NCI-H2171 (cell line): ENCODE measurements at regions not wholly inside any gene's neighbourhood (a gene's known extent, or its start where the extent isn't known, plus 50 kb on each side); places are given as distances from the start of the nearest gene placed in this dataset.
A peak's percentile ranks its signal among the peaks of the same experiment; 100 is the strongest.

Experiments
- DNase-seq: peaks from one replicate; lab custom pipeline; 2025; lab: John Stamatoyannopoulos, UW

DNA sequence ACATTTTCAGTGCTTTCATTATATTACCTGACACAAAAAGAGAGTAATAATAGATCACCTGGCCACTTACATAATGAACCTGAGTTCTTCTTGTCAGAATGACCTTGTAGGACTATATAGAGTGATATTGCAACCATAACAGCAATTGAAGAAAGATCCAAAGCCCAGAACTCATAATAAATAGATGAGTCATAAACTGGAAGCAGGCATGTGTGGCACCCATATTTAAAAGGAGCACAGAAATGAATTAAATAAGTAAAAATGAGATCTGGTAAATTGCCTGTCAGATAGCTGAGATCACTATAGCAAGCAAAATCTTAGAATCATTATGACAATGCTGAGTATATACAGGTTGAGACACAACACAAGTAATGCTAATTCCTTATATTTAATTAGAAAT lies 331.8 kb downstream of the AASDHPPT start:
- no peak for DNase-seq

DNA sequence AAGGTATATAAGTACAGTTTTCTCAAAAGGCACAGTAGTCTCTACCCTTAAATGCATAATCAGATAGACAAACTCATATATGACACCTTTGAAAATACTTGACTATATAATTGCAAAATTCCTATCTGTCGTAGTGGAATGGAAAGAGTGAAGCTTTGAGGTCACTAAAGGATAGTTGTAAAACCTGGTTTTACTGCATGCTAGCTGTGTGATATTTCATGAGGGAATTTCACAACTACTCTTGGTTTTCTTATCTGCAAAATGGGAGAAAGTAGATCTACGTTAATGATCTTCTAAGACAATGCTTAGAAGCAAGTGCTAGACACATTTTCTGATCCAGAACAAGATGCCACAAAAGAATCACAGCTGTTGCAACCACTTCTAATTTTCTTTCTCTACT lies 332.2 kb downstream of the AASDHPPT start:
- DNase-seq, result no peak

DNA sequence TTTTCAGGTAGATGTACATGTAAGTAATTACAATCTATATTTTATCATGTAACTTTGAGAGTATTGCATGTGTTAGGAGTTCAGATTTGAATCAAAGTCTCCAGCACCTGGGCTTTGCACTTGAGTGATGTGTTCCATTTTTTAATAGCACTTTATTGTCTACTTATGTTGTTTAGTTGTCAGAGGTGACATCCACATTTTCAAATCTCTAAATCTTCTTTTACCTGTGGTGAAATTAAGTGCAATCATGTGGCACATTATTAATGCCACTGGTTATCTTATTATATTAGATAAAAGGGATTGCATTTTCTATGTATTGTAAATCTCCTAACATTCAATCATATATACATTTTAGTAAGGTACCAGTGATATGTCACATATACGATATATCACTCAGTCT lies 333.4 kb downstream of the AASDHPPT start:
- no peak for DNase-seq

DNA sequence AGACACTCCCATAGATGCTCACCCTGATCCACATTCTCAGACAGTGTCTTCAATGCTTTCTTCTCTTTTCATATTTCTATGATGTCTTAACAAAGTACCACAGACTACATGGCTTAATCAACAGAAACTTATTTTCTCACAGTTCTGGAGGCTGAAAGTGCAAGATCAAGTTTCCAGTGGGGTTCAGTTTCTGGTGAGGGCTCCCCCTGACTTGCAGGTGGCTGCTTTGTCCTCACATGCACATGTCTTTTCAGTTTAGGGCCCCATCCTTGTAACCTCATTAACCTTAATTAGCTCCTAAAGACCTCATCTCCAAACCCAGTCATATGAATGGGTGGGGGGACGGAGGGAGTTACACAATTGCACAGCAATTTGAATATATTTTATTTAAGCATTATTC lies 335.8 kb downstream of the AASDHPPT start:
- no peak for DNase-seq

DNA sequence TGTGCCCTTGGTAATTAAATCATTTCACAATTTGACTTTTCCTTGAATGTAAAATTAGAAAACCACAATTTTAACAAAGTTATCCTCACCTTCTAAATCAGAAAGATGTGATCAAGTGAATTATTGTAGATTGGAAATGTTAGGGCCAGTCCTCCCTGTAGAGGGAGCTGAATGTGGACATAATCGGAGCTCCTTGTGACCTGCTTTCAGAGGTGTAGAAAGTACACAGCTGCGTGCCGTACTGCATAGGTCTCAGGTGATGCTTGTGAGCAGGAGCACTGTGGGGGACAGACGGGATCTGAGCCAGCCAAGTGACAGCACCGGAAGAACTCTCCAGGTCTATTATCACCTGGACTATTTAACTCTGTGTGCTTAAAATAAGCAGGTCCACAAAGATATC lies 338.0 kb downstream of the AASDHPPT start:
- no peak for DNase-seq

DNA sequence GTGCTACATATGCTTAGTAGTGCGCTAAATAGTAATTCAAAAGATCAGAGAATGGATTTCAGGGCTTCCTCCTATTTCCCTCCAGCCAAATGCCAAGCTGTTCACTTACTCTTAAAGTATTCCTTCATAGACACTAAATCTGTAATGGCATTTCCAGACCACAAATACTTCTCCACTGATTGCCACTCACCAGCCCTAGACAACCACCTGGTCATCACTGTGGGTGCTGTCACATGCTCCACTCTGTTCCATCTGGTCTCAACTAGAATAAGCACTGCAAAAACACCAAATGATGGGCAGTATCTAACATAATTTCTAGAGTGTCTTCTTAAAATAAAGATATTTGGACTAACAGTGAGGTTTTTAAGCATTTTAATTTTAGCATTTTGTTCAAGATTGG lies 341.3 kb downstream of the AASDHPPT start:
- no peak for DNase-seq

DNA sequence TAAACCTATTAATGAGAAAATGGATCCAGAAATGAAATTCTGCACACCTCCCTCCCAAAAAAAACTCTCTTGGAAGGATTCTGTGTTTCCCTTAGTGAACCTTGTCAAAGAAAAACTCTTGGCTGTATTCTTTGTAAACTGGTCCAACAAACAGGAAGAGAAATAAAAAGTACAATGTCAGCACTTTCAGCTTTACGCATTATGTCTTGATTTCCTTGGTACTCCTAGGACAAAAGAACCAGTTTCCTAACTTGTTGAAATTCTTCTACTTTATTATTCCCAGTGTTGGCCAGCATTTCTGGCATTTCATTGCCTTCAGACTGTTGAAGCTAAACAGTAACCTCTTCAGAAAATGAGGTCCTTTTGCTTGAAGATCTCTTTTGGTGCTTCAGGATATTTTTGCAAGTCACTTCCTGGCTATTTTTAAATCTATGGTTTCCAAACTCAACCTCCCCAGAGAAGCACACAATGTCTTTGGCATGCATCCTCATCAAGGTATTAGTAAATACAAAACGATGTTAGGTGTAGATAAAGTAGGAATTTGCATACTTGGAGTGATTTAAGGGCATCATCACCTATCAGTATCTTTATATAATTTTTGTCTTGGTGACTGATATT lies 342.7 kb downstream of the AASDHPPT start:
- no peak for DNase-seq

DNA sequence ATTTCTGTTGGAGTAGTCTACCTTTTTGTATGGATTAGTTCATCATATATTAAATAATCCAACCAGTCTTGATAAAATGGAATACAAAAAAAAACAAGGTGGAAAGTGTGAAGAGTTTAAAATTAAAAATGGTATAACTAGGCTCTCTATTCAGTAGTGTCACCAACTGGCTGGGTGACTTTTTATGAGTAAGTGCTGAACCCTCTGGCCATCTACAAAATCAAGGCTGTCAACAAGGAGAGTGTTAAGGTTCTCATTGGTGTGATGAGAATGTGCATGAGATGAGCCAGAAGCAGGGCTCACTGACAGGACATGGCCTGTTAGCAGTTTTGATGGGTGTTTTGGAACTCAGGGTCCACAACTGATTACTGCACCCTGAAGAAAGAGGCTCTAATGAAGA lies 343.2 kb downstream of the AASDHPPT start:
- DNase-seq, result no peak

DNA sequence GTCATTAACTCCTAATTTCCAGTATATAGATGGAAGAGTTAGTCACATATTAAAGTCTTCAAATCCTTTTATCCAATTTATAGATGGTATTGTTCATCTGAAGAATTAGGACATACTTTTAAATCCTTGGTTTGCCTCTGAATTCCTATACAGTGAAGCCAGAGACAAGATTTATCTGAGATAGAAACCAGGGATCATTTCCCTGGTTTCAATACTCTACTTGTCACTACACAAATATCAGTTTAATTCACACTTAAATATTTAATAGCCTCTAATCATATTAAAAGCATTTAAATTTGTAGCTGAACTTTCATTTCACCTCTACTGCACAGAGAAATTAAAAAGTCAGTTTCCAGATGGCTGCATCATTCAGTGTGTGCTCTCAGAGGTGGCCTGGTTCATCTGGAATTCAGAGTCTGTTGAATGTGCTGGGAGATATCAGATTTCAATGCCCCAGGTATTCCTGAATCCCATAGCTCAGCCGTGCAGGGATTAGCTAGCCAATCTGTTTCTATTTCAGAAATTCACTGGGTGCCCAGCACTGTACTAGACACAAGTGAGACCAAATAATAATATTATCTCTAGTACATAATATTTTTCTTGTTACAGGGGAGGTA lies 344.3 kb downstream of the AASDHPPT start:
- DNase-seq, result peak; percentile 24

DNA sequence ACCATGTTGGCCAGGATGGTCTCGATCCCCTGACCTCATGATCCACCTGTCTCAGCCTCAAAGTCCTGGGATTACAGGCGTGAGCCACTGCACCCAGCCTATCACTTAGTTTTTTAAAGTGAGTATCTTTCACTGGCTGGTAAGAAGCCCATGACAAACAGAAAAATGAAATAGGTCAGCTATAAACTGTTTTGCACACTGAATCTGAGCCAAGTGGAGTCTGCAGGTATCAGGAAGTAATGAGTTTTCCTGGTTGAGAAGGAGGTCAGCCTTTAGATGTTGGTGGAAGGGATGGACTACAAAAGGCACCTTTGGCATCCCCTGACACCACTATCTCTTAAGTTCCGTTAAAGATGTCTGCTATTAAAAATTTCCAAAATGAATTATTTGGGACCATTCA lies 345.1 kb downstream of the AASDHPPT start:
- DNase-seq, result no peak

DNA sequence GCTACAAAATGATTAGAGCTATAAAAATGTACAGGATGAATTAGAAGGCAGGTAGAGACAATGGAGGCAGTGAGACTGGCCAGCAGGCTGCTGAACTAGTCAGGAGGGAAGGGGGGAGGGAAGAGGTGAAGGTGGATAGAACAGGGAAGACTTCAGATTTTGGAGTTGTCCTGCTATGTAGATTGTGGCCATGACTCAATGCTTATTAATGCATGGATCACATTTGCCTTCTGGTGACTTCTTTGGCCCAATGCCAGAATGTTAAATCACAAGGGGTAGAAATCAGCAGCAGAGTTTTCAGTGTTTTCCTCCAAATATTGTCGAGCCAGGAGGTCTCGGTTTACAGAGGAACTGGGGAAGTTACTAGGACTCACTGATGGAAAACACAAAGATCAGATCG lies 346.6 kb downstream of the AASDHPPT start:
- DNase-seq, result no peak

DNA sequence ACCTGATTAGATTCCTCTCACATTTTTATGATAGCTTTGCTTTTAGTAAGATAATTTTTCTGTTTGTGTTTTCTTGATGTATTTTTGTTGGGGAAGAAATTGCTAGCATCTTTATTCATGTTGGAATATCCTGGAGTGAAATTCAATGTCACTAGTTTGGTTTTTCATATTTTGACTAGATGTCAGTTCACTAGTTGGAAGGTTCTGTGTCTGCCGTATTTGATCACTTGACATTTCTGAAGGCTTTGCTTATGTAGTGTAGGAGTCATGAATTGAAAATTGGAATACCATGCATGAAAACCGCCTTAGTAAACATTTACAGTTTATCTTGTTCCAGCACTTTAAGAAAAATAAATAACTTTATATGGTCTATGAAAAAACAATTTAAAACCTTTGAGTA lies 348.4 kb downstream of the AASDHPPT start:
- no peak for DNase-seq

DNA sequence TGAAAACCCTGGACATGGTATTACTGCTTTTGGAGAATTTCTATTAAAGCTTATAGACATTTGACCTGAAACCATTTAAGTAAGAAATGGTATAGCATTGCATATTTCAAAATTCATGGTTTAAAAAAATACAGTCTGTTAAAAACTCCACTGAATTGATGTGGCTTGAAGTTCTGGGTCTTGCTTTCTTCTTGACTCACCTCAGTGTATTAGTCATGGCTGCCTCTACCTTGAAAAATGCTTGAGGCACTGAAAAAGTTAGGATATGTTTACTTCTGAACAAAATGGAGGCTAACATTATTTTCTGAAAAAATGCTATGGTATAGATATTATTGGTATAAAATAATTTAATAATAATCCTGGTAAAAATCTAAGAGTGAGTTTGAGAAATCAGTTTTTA lies 349.2 kb downstream of the AASDHPPT start:
- DNase-seq, result no peak

DNA sequence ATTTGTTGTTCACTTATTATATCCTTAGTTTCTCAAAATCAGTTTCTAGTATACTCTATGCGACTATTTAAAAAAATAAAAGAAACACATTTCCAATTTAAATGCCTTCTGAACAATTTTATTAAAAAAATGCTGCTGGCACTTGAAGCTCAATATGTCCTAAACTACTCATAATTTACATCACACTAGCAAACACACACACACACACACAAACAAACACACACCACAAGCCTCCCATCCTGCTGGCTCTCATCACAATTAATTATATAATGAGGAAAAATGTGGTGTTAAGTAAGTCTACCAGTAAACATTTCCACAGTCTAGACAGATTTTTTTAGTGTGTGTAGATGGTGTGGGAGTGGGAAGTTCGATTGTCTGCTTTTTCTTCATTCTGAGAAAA lies 350.3 kb downstream of the AASDHPPT start:
- DNase-seq, result no peak

DNA sequence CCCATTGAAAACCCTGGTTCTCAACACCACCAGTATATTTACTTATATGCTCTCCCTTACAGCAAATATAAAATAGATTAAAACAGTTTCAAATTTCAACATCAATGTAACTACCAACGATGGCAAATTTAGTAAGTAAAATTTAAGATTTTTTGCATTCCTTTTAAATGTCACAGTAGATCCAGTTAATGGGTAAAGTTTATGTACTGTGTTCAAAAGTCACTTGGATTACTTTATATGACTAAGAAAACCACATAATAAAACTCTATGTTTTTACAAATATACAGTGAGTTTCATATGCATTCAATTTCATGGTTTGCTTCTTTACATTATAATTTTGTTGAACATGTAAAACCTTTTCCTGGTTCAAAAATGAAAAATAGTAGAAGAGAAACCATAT lies 364.6 kb downstream of the AASDHPPT start:
- DNase-seq, result no peak

DNA sequence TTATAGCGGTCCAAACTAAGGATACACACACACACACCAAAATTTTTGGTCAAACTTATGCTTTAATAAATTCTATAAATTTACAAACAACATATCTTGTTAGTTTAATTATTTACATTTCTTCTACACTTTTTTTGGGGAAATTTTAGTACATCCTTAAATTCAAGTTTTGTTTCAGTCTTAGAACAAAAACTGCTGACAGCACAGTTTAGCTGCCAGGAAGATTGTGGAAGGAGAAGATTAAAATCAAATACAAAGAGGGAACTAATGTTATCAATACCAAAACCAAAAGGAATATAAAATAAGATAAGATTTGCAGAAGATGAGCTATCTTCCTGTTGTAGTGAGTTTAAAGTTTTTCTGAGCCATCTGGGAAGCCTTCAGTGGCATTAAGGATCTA lies 368.8 kb downstream of the AASDHPPT start:
- no peak for DNase-seq

DNA sequence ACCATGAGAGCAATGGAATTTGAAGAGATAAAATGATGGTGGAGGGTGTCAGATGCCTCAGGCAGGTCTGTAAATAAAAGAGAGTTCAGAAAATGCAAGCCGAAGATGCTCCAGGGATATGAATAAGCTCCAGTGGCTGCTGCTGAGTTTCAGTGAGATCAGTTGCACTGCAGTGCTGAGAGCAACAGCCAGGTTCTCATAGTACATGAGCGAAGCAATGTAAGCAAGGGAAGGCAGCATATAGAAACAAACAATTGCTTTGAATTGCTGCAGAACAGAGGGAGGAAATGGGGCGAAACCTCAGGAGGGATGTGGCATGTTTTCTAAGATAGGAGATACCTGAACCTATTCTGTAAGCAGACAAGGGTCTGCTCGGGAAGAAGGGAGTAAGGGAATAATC lies 369.5 kb downstream of the AASDHPPT start:
- DNase-seq, result no peak

DNA sequence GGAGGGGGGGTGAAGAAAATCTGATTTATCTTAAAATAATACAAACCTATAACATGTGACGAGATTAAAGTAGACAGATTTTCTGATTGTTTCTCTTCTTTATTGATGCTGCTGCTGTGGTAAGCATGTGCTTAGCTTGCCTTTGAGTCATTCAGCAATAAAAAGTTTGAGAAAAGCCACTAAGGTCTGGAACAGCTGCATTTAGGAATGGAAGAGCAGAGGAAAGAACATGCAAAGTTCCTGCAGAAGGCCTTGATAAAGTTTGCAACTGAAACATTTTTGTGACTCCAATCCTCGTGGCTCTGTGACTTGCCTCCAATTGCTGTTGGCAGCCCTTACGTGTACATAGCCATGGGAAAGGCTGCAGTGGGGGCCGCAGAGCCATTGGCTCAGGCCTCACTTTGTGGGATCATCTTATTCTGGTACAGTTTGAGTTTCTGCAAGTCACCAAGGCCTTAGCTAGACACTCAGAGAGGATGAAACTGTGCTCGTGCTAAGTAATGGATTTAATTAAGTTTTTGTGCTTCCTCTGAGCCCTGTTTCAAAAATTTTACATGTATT lies 370.2 kb downstream of the AASDHPPT start:
- no peak for DNase-seq

DNA sequence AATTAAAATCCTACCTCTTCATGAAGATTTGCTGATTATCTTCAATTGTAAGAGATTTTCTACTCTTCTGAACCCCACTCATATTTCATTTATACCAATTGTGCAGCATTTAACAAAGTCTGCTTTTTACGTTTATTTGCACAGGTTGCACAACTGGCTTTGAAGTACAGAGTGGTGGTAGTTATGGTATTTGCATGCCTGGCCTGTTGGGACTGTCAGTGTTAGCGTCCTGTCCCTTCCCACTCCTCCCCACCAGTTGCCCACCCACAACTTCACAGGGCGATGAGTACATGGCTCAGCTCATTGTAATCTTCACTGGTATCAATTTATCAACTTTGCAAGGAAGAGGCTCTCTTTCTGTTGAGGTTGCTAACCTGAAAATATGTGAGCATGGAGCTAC lies 372.3 kb downstream of the AASDHPPT start:
- no peak for DNase-seq

DNA sequence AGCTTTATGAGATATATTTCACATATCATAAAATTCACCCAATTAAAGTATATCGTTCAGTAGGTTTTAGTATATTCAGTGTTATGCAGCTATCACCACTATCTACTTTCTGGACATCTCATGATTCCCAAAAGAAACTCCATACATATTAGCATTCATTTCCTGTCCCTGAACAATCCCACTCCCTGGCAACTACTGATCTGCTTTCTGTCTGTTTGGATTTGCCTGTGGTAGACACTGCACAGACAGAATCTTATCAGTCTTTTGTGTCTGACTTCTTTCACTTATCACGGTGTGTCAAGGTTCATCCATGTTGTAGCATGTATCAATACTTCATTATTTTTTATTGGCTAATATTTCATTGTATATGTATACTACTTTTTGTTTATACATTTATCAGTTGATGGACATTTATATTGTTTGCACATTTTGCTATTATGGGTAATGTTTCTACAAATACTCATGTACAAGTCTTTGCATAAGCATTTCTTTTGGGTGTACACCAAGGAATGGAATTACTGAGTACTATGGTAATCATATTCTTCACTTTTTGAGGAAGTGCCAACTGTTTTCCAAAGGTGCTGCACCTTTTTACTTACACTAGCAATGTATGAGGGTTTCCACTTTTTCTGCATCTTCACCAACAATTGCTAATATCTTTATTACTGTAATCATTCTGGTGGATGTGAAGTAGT lies 373.9 kb downstream of the AASDHPPT start:
- no peak for DNase-seq

DNA sequence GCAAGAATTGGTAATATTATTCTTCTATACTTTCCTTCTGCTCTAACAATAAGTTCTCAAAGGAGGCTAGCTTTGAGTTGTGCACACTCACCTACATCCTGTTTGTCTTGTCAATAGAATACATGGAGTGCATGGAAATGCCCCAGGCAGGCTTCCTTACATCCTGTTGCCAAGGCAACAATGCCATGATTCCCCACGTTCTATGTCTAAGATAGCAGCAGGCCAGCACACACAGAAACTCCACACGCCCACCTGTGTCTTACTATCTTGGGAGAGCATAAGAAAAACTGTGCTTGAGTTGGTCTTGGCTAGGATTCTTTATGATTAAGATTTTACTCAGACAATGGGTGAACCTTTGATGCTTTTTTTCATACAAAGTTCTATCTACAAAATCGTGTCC lies 379.2 kb downstream of the AASDHPPT start:
- no peak for DNase-seq

DNA sequence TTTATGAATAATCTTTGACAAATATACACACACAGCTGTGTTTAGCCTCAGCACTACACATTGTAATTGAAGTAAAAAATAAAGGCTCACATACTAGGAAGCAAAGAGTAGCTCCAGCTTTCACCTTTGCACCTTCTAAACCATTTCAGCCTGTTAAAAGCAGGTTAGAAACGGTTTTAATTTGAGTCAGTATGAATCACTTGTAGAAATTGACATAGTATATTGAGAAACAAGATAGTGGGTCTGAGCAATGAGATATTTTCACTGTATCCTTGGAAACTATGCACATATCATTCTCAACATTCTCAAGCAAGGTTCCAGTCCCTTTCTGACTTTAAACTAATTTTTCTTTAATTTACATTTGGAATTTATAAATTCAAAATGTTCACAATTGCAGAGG lies 380.3 kb downstream of the AASDHPPT start:
- no peak for DNase-seq

DNA sequence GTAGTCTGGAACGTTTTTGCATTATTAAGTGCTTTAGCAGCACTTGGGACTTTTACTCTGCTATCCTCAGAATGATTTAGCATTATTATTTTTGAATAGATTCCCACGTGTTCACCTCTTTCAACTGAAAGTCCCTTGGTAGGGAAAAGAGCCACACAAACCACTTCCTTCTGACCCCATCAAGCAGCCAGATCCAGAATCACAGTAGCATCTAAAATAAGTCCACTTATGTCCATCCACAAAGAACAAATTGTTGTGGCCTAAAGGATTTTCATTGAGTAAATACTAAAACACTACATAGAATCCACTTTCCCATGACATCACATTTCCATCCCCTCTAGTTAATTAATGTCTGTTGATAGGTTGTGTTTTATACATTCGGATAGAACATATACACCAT lies 381.7 kb downstream of the AASDHPPT start:
- DNase-seq, result no peak
